GM23338 (cell line): ENCODE measurements at regions not wholly inside any gene's neighbourhood (a gene's known extent, or its start where the extent isn't known, plus 50 kb on each side); places are given as distances from the start of the nearest gene placed in this dataset.

ENCODE experiments used
- ATAC-seq: fragments of 200-7000 bp; cut with Tn5 transposase; 3 replicates; pipeline ENCODE4 v1.9.1; 2020
- DNase-seq: peaks from one replicate; pipeline ENCODE4 v3.0.0-alpha.2; 2015; ENCODE audit warnings: low spot score
- H2AFZ ChIP-seq: fragments of 200-600 bp; sonication (generic); 2 replicates; pipeline ENCODE4 v1.8.0; 2016; ENCODE audit warnings: antibody characterized with exemption, mild to moderate bottlenecking, moderate library complexity
- H3F3A ChIP-seq: fragments of 200-600 bp; sonication (generic); replicated peaks from 2 replicates; pipeline ENCODE4 v1.8.0; 2017; ENCODE audit warnings: antibody characterized with exemption, mixed run types, low read depth
- H3K27ac ChIP-seq: fragments of 200-600 bp; sonication (generic); 2 replicates; pipeline ENCODE4 v1.6.1; 2016; ENCODE audit warnings: low read depth
- H3K27me3 ChIP-seq: fragments of 200-600 bp; sonication (generic); 2 replicates; pipeline ENCODE4 v1.8.0; 2016; ENCODE audit warnings: mild to moderate bottlenecking, mixed run types, moderate library complexity; ENCODE audit not compliant: insufficient read depth
- H3K36me3 ChIP-seq: fragments of 200-600 bp; sonication (generic); 2 replicates; pipeline ENCODE4 v1.8.0; 2016; ENCODE audit warnings: mild to moderate bottlenecking; ENCODE audit not compliant: insufficient read depth
- H3K4me1 ChIP-seq: fragments of 200-600 bp; sonication (generic); 2 replicates; pipeline ENCODE4 v1.8.0; 2016; ENCODE audit warnings: mild to moderate bottlenecking, moderate library complexity; ENCODE audit not compliant: insufficient read depth
- H3K4me2 ChIP-seq: fragments of 200-600 bp; sonication (generic); 2 replicates; pipeline ENCODE4 v1.7.1; 2017; ENCODE audit warnings: mixed run types
- H3K4me3 ChIP-seq: fragments of 200-600 bp; sonication (generic); 2 replicates; pipeline ENCODE4 v1.6.1; 2016; ENCODE audit warnings: mixed run types
- H3K79me2 ChIP-seq: fragments of 200-600 bp; sonication (generic); replicated peaks from 2 replicates; pipeline ENCODE4 v1.8.0; 2017; ENCODE audit warnings: mild to moderate bottlenecking; ENCODE audit not compliant: insufficient read depth
- H3K9me2 ChIP-seq: fragments of 200-600 bp; sonication (generic); 2 replicates; pipeline ENCODE4 v1.8.0; 2017; ENCODE audit not compliant: insufficient read depth
- H4K20me1 ChIP-seq: fragments of 200-600 bp; sonication (generic); replicated peaks from 2 replicates; pipeline ENCODE4 v1.8.0; 2017; ENCODE audit warnings: mild to moderate bottlenecking; ENCODE audit not compliant: insufficient read depth
- H3K27ac Mint-ChIP-seq: 2 replicates; pipeline ENCODE4 v1.8.0; 2020; ENCODE audit warnings: inconsistent platforms, mild to moderate bottlenecking, moderate library complexity, mixed read lengths
- H3K27me3 Mint-ChIP-seq: 3 replicates; pipeline ENCODE4 v1.8.0; 2022; ENCODE audit warnings: low read depth, mild to moderate bottlenecking, moderate library complexity, mixed read lengths, inconsistent platforms; ENCODE audit not compliant: insufficient read depth, poor library complexity
- H3K36me3 Mint-ChIP-seq: 3 replicates; pipeline ENCODE4 v1.8.0; 2021; ENCODE audit warnings: low read depth, mild to moderate bottlenecking, inconsistent platforms, moderate library complexity, mixed read lengths
- H3K4me1 Mint-ChIP-seq: 3 replicates; pipeline ENCODE4 v1.8.0; 2020; ENCODE audit warnings: mild to moderate bottlenecking, inconsistent platforms, mixed read lengths
- H3K4me3 Mint-ChIP-seq: 3 replicates; pipeline ENCODE4 v1.8.0; 2021; ENCODE audit warnings: moderate library complexity, mild to moderate bottlenecking, inconsistent platforms, mixed read lengths
- H3K9me3 Mint-ChIP-seq: 3 replicates; pipeline ENCODE4 v1.8.0; 2020; ENCODE audit warnings: moderate library complexity, mild to moderate bottlenecking, inconsistent platforms, mixed read lengths
- CREB1 ChIP-seq: fragments of 250-450 bp; sonication (Bioruptor Pico); IDR thresholded peaks from 2 replicates; pipeline ENCODE4 v1.5.0; 2020; ENCODE audit warnings: low read depth, mild to moderate bottlenecking, moderate library complexity
- EZH2phosphoT487 ChIP-seq: fragments of 200-600 bp; sonication (generic); IDR thresholded peaks from one replicate; pipeline ENCODE4 v1.8.1; 2018; ENCODE audit warnings: antibody characterized with exemption; ENCODE audit not compliant: unreplicated experiment
- JUNB ChIP-seq: IDR thresholded peaks from one replicate; pipeline ENCODE4 v1.6.1; 2016; ENCODE audit warnings: antibody characterized with exemption; ENCODE audit not compliant: unreplicated experiment
- POLR2AphosphoS5 ChIP-seq: IDR thresholded peaks from 2 replicates; pipeline ENCODE4 v1.6.1; 2016; ENCODE audit warnings: antibody characterized with exemption, low read depth
- STAT1 ChIP-seq: IDR thresholded peaks from one replicate; pipeline ENCODE4 v1.6.1; 2016; ENCODE audit warnings: antibody characterized with exemption; ENCODE audit not compliant: unreplicated experiment
- ZNF114 ChIP-seq: fragments of 250-450 bp; sonication (Bioruptor Pico); IDR thresholded peaks from 2 replicates; pipeline ENCODE4 v1.5.0; 2020; ENCODE audit warnings: mild to moderate bottlenecking, moderate library complexity
- ZNF331 ChIP-seq: fragments of 250-450 bp; sonication (Bioruptor Pico); IDR thresholded peaks from 2 replicates; pipeline ENCODE4 v1.5.0; 2020; ENCODE audit warnings: low read depth, mild to moderate bottlenecking, moderate library complexity
- TF ChIP-seq, protein P1 (sequence below): fragments of 250-450 bp; sonication (Bioruptor Pico); IDR thresholded peaks from 2 replicates; pipeline ENCODE4 v1.5.0; 2020; ENCODE audit warnings: mild to moderate bottlenecking, moderate library complexity
- TF ChIP-seq, protein P2 (sequence below), 2 experiments: fragments of 200-600 bp in 1 of 2; sonication (generic) in 1 of 2; conservative IDR thresholded peaks; 2 replicates each; pipeline versions ENCODE4 v1.5.1 to v1.6.1; 2016 to 2017; ENCODE audit warnings: antibody characterized with exemption in 2 of 2, low read depth in 2 of 2, mild to moderate bottlenecking in 2 of 2, moderate library complexity in 1 of 2

DNA sequence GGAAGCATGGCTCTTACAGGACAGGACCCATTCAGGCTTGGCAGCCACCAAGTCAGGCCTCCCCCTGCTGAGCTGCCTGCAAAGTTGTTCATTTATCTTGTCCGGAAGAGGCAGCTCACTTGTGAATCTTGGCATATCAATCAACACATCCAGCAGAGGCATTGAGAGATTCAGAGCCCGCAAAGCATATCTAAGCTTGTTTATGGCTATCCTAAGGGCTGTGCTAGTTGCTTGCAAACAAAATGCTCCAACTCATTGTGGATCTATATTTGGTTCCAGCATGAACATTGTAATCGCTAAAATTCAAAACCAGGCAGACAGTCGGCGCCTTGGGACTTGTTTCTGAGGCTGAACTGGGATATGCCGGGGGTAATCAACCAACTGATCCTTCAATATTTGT lies 106.1 kb downstream of the UNC5CL start (continued):
- TF ChIP-seq EZH2phosphoT487: no peak
- no peak for TF ChIP-seq STAT1
- no peak for TF ChIP-seq ZNF331 (CRISPR knock-in tag)
- TF ChIP-seq CREB1 (CRISPR knock-in tag): no peak
- TF ChIP-seq, protein P1, sequence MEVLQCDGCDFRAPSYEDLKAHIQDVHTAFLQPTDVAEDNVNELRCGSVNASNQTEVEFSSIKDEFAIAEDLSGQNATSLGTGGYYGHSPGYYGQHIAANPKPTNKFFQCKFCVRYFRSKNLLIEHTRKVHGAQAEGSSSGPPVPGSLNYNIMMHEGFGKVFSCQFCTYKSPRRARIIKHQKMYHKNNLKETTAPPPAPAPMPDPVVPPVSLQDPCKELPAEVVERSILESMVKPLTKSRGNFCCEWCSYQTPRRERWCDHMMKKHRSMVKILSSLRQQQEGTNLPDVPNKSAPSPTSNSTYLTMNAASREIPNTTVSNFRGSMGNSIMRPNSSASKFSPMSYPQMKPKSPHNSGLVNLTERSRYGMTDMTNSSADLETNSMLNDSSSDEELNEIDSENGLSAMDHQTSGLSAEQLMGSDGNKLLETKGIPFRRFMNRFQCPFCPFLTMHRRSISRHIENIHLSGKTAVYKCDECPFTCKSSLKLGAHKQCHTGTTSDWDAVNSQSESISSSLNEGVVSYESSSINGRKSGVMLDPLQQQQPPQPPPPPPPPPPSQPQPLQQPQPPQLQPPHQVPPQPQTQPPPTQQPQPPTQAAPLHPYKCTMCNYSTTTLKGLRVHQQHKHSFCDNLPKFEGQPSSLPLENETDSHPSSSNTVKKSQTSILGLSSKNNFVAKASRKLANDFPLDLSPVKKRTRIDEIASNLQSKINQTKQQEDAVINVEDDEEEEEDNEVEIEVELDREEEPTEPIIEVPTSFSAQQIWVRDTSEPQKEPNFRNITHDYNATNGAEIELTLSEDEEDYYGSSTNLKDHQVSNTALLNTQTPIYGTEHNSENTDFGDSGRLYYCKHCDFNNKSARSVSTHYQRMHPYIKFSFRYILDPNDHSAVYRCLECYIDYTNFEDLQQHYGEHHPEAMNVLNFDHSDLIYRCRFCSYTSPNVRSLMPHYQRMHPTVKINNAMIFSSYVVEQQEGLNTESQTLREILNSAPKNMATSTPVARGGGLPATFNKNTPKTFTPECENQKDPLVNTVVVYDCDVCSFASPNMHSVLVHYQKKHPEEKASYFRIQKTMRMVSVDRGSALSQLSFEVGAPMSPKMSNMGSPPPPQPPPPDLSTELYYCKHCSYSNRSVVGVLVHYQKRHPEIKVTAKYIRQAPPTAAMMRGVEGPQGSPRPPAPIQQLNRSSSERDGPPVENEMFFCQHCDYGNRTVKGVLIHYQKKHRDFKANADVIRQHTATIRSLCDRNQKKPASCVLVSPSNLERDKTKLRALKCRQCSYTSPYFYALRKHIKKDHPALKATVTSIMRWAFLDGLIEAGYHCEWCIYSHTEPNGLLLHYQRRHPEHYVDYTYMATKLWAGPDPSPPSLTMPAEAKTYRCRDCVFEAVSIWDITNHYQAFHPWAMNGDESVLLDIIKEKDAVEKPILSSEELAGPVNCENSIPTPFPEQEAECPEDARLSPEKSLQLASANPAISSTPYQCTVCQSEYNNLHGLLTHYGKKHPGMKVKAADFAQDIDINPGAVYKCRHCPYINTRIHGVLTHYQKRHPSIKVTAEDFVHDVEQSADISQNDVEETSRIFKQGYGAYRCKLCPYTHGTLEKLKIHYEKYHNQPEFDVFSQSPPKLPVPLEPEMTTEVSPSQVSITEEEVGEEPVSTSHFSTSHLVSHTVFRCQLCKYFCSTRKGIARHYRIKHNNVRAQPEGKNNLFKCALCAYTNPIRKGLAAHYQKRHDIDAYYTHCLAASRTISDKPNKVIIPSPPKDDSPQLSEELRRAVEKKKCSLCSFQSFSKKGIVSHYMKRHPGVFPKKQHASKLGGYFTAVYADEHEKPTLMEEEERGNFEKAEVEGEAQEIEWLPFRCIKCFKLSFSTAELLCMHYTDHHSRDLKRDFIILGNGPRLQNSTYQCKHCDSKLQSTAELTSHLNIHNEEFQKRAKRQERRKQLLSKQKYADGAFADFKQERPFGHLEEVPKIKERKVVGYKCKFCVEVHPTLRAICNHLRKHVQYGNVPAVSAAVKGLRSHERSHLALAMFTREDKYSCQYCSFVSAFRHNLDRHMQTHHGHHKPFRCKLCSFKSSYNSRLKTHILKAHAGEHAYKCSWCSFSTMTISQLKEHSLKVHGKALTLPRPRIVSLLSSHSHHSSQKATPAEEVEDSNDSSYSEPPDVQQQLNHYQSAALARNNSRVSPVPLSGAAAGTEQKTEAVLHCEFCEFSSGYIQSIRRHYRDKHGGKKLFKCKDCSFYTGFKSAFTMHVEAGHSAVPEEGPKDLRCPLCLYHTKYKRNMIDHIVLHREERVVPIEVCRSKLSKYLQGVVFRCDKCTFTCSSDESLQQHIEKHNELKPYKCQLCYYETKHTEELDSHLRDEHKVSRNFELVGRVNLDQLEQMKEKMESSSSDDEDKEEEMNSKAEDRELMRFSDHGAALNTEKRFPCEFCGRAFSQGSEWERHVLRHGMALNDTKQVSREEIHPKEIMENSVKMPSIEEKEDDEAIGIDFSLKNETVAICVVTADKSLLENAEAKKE (CRISPR knock-in tag): no peak

DNA sequence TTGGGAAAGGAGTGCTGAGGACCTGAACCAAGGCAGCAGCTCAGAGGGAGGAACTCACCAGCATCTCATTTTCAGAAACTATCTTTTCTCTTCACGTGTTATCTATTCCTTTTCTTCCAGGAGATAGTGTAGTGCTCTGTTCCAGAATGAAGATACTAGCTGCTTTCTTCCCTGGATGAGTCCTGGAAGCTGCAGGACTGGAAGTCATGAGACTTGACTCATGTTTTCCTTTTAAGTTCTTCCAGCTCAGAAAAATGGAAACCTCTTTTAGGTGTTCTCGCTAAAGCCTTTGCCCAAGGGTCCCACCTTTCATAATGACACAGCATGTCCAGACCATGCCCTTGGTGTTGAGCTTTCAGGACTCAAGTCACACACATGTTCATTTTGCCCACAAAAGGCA lies 106.7 kb downstream of the UNC5CL start:
- Histone ChIP-seq H3K36me3 (no peaks in the 10 kb centered on the region), H4K20me1 (no peaks in the 10 kb centered on the region), H3K4me3 (no peak overlapping the region), H3K27ac (no peak overlapping the region), H3K9me2 (peaks cover 17% of the 10 kb centered on the region; the same call in 1 of the 2 replicates), H3K4me1 (no peaks in the 10 kb centered on the region), H3K27me3 (no peaks in the 10 kb centered on the region), H2AFZ (no peak overlapping the region), H3K79me2 (no peaks in the 10 kb centered on the region), H3K4me2 (no peak overlapping the region), H3F3A (no peaks in the 10 kb centered on the region)
- no peak overlapping the region for H3K4me3 Mint-ChIP-seq
- H3K4me1 Mint-ChIP-seq: peaks cover 6% of the 10 kb centered on the region; the same call in 2 of the 3 replicates
- H3K36me3 Mint-ChIP-seq: no peaks in the 10 kb centered on the region
- H3K9me3 Mint-ChIP-seq: no peaks in the 10 kb centered on the region
- ATAC-seq: no peak
- H3K27ac Mint-ChIP-seq: no peak overlapping the region
- H3K27me3 Mint-ChIP-seq: peaks cover 3% of the 10 kb centered on the region
- DNase-seq: no peak
- TF ChIP-seq, protein P1 (CRISPR knock-in tag): no peak
- TF ChIP-seq JUNB (no peak), CREB1 (CRISPR knock-in tag) (no peak), ZNF114 (no peak), ZNF331 (CRISPR knock-in tag) (no peak), POLR2AphosphoS5 (no peak)
- TF ChIP-seq, protein P2, sequence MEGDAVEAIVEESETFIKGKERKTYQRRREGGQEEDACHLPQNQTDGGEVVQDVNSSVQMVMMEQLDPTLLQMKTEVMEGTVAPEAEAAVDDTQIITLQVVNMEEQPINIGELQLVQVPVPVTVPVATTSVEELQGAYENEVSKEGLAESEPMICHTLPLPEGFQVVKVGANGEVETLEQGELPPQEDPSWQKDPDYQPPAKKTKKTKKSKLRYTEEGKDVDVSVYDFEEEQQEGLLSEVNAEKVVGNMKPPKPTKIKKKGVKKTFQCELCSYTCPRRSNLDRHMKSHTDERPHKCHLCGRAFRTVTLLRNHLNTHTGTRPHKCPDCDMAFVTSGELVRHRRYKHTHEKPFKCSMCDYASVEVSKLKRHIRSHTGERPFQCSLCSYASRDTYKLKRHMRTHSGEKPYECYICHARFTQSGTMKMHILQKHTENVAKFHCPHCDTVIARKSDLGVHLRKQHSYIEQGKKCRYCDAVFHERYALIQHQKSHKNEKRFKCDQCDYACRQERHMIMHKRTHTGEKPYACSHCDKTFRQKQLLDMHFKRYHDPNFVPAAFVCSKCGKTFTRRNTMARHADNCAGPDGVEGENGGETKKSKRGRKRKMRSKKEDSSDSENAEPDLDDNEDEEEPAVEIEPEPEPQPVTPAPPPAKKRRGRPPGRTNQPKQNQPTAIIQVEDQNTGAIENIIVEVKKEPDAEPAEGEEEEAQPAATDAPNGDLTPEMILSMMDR (conservative IDR thresholded peaks at IDR 0.05; ENCODE audit: low read depth in 2 of 2): no peak
